ENCODE measurements at regions not wholly inside any gene's neighbourhood (a gene's known extent, or its start where the extent isn't known, plus 50 kb on each side); places are given as distances from the start of the nearest gene placed in this dataset.

GRCh38 chr5:162657076-162657475 lies 589.5 kb downstream of the GABRG2 start:
- Mint-ChIP-seq H3K4me1 (ENCODE audit: low read depth, unreplicated experiment) (no peaks in the 10 kb centered on the region), H3K4me3 (ENCODE audit: low read depth, unreplicated experiment) (no peak overlapping the region), H3K27me3 (ENCODE audit: unreplicated experiment) (no peaks in the 10 kb centered on the region), H3K9me3 (ENCODE audit: low read depth, unreplicated experiment) (peaks cover 17% of the 10 kb centered on the region), H3K27ac (ENCODE audit: unreplicated experiment) (no peak overlapping the region), H3K36me3 (ENCODE audit: insufficient read depth, unreplicated experiment) (no peaks in the 10 kb centered on the region)
- intact Hi-C loops (cut with micrococcal nuclease; ENCODE audit: unreplicated experiment) = no loop called here
- CTCF ChIA-PET = no interaction called here
- BruUV-seq (replicated peaks) = no TSS peak
- DNase-seq = no peak
- TF ChIP-seq CTCF (IDR thresholded peaks at IDR 0.05; ENCODE audit: unreplicated experiment) = no peak

- no TSS peak for BruUV-seq (replicated peaks)
- DNase-seq = no peak
- Mint-ChIP-seq H3K9me3 (ENCODE audit: low read depth, unreplicated experiment) (peaks cover 7% of the 10 kb centered on the region), H3K36me3 (ENCODE audit: insufficient read depth, unreplicated experiment) (no peaks in the 10 kb centered on the region), H3K4me3 (ENCODE audit: low read depth, unreplicated experiment) (no peak overlapping the region), H3K4me1 (ENCODE audit: low read depth, unreplicated experiment) (no peaks in the 10 kb centered on the region), H3K27ac (ENCODE audit: unreplicated experiment) (no peak overlapping the region), H3K27me3 (ENCODE audit: unreplicated experiment) (no peaks in the 10 kb centered on the region)
- CTCF ChIA-PET = no interaction called here
- no peak for TF ChIP-seq CTCF (IDR thresholded peaks at IDR 0.05; ENCODE audit: unreplicated experiment)
- intact Hi-C loops (cut with micrococcal nuclease; ENCODE audit: unreplicated experiment) = no loop called here
These were observed 597.3 kb downstream of the GABRG2 start for GRCh38 chr5:162664846-162665245.

GRCh38 chr5:162668926-162669325 lies 601.4 kb downstream of the GABRG2 start:
- peaks cover 7% of the 10 kb centered on the region for H3K9me3 Mint-ChIP-seq (ENCODE audit: low read depth, unreplicated experiment)
- no peaks in the 10 kb centered on the region for H3K36me3 Mint-ChIP-seq (ENCODE audit: insufficient read depth, unreplicated experiment)
- BruUV-seq (replicated peaks) = no TSS peak
- H3K4me1 Mint-ChIP-seq (ENCODE audit: low read depth, unreplicated experiment) = no peaks in the 10 kb centered on the region
- CTCF ChIA-PET = no interaction called here
- TF ChIP-seq CTCF (IDR thresholded peaks at IDR 0.05; ENCODE audit: unreplicated experiment) = no peak
- no peak overlapping the region for H3K4me3 Mint-ChIP-seq (ENCODE audit: low read depth, unreplicated experiment)
- DNase-seq = no peak
- no peaks in the 10 kb centered on the region for H3K27me3 Mint-ChIP-seq (ENCODE audit: unreplicated experiment)
- H3K27ac Mint-ChIP-seq (ENCODE audit: unreplicated experiment) = no peak overlapping the region
- intact Hi-C loops (cut with micrococcal nuclease; ENCODE audit: unreplicated experiment) = no loop called here

GRCh38 chr5:162672061-162672460 lies 604.5 kb downstream of the GABRG2 start:
- intact Hi-C loops (cut with micrococcal nuclease; ENCODE audit: unreplicated experiment) = no loop called here
- TF ChIP-seq CTCF (IDR thresholded peaks at IDR 0.05; ENCODE audit: unreplicated experiment) = no peak
- Mint-ChIP-seq H3K27ac (ENCODE audit: unreplicated experiment) (no peak overlapping the region), H3K27me3 (ENCODE audit: unreplicated experiment) (no peaks in the 10 kb centered on the region), H3K9me3 (ENCODE audit: low read depth, unreplicated experiment) (peaks cover 5% of the 10 kb centered on the region), H3K4me1 (ENCODE audit: low read depth, unreplicated experiment) (no peaks in the 10 kb centered on the region), H3K36me3 (ENCODE audit: insufficient read depth, unreplicated experiment) (no peaks in the 10 kb centered on the region), H3K4me3 (ENCODE audit: low read depth, unreplicated experiment) (no peak overlapping the region)
- no TSS peak for BruUV-seq (replicated peaks)
- CTCF ChIA-PET = no interaction called here
- DNase-seq = no peak

Measured in Calu3 (cell line).